ENCODE measurements at regions not wholly inside any gene's neighbourhood (a gene's known extent, or its start where the extent isn't known, plus 50 kb on each side); places are given as distances from the start of the nearest gene placed in this dataset.

DNA sequence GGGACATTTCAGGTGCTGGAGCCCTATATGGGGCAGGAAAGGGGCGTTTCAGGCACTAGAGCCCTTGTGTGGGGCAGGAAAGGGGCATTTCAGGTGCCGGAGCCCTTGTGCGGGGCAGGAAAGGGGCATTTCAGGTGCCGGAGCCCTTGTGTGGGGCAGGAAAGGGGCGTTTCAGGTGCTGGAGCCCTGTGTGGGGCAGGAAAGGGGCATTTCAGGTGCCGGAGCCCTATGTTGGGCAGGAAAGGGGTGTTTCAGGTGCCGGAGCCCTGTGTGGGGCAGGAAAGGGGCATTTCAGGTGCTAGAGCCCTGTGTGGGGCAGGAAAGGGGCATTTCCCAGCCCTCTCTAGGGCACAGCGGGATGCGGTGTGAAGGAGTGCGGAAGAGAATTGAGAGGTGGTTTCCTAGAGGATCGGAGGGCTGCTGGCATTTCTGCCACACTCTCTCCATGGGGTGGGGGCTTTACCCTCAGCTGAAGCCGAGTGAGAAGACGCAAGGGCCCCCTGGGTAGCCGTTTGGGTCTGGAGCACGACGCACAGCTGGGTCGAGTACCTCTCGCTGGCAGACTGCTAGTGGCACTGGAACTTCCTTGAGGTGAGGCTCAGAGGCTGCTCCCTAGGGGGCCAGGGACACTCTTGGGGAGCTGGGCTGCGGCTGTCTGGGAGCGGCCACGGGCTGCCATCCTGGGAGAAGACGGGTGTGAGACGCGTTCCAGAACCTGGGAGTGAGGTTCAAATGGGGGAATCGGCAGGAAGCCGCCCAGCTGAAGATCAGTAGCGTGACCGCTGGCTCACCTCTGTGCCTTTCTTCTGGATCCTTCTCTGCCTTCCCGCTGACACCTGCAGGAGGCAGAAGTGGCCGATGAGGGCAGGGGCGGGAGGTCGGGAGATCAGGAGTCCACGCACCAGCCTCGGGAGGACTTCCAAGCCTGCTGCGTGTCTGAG lies 122.6 kb upstream of the IRX4 start:
- no peak for DNase-seq
- Mint-ChIP-seq H3K9me3 (no peaks in the 10 kb centered on the region), H3K4me1 (peaks cover 6% of the 10 kb centered on the region), H3K27ac (peak overlapping the region; percentile 54), H3K27me3 (ENCODE audit: low read depth, poor library complexity) (peaks cover 69% of the 10 kb centered on the region), H3K4me3 (no peak overlapping the region), H3K36me3 (ENCODE audit: low read depth) (no peaks in the 10 kb centered on the region)
- TF ChIP-seq, protein P1, sequence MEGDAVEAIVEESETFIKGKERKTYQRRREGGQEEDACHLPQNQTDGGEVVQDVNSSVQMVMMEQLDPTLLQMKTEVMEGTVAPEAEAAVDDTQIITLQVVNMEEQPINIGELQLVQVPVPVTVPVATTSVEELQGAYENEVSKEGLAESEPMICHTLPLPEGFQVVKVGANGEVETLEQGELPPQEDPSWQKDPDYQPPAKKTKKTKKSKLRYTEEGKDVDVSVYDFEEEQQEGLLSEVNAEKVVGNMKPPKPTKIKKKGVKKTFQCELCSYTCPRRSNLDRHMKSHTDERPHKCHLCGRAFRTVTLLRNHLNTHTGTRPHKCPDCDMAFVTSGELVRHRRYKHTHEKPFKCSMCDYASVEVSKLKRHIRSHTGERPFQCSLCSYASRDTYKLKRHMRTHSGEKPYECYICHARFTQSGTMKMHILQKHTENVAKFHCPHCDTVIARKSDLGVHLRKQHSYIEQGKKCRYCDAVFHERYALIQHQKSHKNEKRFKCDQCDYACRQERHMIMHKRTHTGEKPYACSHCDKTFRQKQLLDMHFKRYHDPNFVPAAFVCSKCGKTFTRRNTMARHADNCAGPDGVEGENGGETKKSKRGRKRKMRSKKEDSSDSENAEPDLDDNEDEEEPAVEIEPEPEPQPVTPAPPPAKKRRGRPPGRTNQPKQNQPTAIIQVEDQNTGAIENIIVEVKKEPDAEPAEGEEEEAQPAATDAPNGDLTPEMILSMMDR (IDR thresholded peaks at IDR 0.05): no peak

DNA sequence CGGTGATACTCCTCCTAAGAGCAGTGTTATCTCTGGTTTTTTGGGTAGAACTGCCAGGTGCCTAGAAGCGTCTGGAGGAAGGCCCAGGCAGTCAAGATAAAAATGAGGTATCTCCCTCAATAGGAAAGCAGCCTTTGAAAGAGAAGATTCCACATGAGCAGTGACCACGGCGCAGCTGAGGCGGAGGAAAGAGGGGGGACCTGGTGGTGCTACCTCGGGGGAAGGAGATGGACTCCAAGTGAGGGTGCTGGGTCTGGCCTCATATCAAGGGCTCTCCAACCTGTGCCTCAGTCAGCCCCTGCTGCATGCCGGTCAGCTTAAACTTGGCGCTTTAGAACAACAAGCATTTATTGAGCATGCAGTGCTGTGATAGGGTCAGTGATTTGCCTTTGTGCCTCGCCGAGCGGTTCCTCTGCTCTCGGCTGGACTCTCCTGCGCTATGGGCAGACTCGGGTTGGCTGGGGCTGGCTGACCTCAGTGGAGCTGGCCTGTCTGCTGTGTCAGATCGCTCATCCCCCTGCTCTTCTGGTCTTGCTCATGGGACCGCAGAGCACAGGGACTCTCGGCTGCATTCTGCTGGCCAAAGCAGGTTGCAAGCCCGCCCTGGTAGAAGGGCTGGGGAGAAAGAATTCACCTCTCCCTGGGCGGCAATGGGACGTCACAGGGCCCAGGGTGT lies 121.1 kb upstream of the IRX4 start:
- Mint-ChIP-seq H3K36me3 (ENCODE audit: low read depth) (no peaks in the 10 kb centered on the region), H3K4me3 (no peak overlapping the region), H3K4me1 (peaks cover 6% of the 10 kb centered on the region), H3K27me3 (ENCODE audit: low read depth, poor library complexity) (peaks cover 66% of the 10 kb centered on the region), H3K27ac (no peak overlapping the region), H3K9me3 (no peaks in the 10 kb centered on the region)
- no peak for DNase-seq
- TF ChIP-seq, protein P1 (IDR thresholded peaks at IDR 0.05): no peak

DNA sequence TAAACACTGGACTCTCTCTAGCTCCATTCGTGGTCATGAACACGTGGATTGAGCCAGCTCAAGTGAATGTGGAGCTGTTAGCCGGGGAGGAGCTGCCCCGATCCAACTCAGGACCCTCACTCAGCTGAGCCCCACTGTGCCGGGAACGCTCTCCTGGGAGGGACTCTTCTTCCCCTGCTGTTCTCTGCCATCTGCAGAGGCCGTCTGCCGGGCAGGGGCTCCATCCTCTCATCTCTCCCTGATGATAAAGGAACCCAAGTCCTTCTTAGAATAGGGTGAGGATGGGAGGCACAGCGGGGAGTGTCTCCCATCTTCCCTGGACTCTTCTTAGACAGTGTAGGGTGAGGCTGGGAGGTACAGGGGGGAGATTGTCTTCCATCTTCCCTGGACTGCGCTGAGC lies 120.5 kb upstream of the IRX4 start:
- Mint-ChIP-seq H3K4me1 (peaks cover 2% of the 10 kb centered on the region), H3K27ac (no peak overlapping the region), H3K36me3 (ENCODE audit: low read depth) (no peaks in the 10 kb centered on the region), H3K9me3 (no peaks in the 10 kb centered on the region), H3K4me3 (no peak overlapping the region), H3K27me3 (ENCODE audit: low read depth, poor library complexity) (peaks cover 65% of the 10 kb centered on the region)
- no peak for DNase-seq
- TF ChIP-seq, protein P1 (IDR thresholded peaks at IDR 0.05): no peak

DNA sequence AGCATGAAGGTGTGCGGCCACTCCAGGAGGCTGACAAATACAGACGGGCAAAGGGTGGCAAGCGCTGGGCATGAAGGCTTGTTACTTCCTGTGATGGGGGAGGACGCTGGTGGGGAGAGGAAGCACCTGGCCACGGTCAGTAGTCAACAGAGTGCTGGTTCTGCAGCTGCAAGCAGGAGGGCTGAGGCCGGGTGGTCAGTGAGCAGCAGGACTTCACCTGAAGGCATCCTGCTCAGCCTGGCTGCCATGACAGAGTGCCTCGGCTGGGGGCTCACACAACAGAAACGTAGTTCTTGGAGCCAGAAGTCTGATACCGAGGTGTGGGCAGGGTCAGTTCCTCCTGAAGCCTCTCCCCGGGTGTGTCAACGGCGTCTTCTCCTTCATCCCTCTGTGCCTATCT lies 118.6 kb upstream of the IRX4 start:
- Mint-ChIP-seq H3K27me3 (ENCODE audit: low read depth, poor library complexity) (peaks cover 67% of the 10 kb centered on the region), H3K4me3 (no peak overlapping the region), H3K36me3 (ENCODE audit: low read depth) (no peaks in the 10 kb centered on the region)

DNA sequence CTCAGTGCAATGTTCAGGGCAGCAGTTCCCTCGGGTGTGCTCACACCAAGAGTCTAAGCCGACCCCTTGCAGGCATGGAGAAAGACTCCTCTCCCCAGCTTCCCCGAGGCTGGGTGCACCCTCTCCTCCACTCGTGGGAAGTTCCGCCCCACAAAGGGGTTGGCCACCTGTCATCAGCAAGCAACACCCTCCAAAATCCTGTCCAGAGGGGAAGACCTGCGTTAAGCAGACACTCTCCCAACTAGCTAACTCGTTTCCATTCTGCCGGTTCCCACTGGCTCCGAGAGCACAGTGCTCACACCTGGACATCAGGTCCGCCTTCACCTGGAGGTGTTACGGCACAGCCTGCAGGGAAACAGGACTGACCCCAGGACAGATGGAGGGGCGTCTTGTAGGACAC lies 117.9 kb upstream of the IRX4 start:
- Mint-ChIP-seq H3K27ac (no peak overlapping the region), H3K36me3 (ENCODE audit: low read depth) (no peaks in the 10 kb centered on the region), H3K4me3 (no peak overlapping the region), H3K27me3 (ENCODE audit: low read depth, poor library complexity) (peaks cover 72% of the 10 kb centered on the region), H3K4me1 (peaks cover 4% of the 10 kb centered on the region), H3K9me3 (no peaks in the 10 kb centered on the region)
- TF ChIP-seq, protein P1 (IDR thresholded peaks at IDR 0.05): no peak
- no peak for DNase-seq

More for the DNA sequence above, 118.6 kb upstream of the IRX4 start:
- DNase-seq: no peak
- Mint-ChIP-seq H3K9me3 (no peaks in the 10 kb centered on the region), H3K27ac (no peak overlapping the region), H3K4me1 (peaks cover 4% of the 10 kb centered on the region)
- TF ChIP-seq, protein P1 (IDR thresholded peaks at IDR 0.05): no peak
